ENCODE measurements at regions not wholly inside any gene's neighbourhood (a gene's known extent, or its start where the extent isn't known, plus 50 kb on each side); places are given as distances from the start of the nearest gene placed in this dataset.

- DNase-seq, result no peak
These were observed 109.9 kb downstream of the RBFOX3 start for GRCh38 chr17:79500745-79501618.

DNA sequence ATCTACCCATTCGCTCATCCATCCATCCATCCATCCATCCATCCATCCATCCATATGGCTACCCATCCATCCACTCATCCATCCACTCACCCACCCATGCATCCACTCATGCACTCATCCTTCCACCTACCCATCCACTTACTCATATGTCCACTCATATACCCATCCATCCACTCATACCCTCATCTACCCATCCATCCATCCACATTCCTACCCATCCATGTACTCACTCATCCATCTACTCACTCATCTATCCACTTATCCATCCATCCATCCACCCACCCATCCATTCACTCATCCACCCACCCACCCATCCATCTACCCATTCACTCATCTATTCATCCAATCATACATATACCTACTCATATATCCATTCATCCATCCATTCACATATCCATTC lies 112.0 kb downstream of the RBFOX3 start:
- DNase-seq, result no peak

DNA sequence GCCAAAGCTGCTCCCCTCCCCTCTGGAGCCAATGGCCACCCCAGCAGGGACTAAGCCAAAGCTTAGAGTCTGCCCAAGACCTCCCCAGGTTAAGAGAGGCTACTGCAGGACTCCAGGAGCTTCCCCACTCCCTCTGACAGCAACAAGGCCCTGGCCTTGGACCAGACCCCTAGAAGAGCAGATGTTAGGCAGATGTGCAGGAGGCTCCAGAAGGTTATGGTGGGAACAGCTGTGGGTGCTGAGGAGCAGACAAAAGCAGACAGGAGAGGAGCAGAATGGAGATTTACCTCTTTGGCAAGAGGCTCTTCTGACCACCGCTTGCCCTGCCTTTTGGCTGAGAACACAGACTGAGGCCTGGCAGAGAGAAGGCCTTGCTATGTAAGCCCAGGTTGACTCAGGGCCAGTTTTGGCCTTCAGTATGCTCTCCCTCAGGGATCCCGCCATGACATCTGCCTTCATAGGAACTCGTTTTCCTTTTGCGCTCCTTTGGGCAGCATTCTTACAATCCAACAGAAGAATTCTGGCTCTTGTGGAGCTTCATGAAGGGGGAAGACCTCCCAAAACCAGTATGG lies 113.0 kb downstream of the RBFOX3 start:
- DNase-seq, result no peak

DNA sequence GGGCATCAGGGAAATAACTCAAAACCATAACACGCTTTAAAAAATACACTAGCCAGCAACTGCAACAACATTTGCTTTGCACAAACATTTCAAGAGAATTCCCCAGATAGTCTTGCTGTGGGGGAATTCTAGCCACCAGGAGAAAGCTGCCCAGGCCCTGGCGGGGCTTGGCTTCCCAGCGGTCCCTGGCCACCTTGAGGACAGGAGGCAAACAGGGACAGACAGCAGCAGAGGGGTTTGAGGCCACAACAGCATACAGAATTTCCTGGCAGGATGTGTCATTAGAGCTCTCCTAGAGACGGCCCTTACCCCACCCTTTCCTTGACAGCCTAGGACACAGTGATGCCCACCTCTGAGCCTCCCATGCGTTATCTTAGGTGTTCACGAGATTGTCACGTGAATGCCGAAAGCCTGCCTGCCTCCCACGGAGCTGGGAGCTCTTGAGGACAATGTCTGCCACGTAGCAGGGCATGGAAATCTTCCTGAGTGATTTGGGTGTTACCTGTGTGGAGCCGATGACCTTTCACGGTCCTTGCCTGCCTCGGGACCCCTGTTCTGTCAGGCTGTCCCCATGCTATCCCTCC lies 114.3 kb downstream of the RBFOX3 start:
- no peak for DNase-seq

DNA sequence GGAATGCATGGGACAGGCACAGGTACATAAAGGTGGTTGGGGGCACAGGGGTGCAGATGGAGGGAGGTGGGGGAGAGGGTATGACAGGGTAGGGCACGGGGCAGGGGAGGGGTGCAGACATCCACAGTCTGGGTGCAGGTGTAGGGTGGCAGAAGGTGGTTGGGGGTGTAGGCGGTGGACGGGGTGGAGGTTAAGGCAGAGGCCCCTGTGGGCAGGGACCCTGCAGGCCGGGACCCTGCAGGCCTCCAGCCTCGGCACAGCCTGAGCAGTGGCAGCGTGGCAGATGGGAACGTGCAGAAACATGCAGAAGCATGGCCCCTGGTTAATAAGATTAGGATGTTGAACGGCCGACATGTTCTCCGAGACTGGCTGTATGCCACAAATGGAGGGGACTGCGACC lies 115.2 kb downstream of the RBFOX3 start:
- no peak for DNase-seq

GRCh38 chr17:79491006-79491405 lies 119.8 kb downstream of the RBFOX3 start:
- DNase-seq, result no peak

GRCh38 chr17:79490530-79490929 lies 120.3 kb downstream of the RBFOX3 start:
- DNase-seq, result no peak

DNA sequence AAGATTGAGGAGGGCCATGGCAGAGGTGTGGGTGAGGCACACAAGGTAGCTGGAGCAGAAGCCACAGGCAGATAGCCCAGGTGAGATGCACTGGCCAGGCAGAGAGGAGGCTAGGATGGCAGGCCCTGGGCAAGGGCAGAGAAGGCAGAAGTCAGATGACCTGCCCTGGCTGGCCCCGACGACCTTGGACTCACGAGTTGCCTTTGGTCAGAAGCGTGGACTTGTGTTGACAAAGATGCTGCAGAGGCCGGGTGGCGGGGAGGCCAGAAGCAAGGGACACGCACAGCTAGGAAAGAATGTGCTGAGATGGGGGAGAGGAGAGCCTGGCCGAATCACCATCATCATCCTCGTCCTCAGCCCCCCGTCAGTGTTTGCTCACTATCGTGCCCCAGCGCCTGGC lies 123.7 kb downstream of the RBFOX3 start:
- DNase-seq, result no peak

DNA sequence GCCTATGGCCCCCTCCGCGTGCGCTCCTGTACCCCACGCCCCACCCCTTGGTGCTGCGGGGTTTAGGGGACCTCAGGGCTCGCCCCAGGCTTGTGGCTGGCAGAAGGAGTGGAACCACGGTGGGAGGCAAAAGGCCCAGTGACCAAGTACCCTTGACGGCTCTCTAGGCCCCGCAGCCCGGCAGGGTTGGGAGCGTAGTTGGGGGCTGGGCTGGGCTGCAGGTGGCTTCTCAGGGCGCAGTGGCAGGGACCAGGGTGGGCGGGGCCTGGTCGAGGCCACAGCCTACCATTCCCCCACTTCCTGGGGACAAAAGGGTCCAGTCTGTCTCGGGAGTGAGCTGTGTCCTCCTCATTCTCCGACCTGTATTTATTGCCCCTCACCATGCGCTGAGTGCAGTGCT lies 124.9 kb downstream of the RBFOX3 start:
- no peak for DNase-seq

GRCh38 chr17:79485419-79485985 lies 125.3 kb downstream of the RBFOX3 start:
- DNase-seq, result no peak

GRCh38 chr17:79484600-79485418 lies 126.0 kb downstream of the RBFOX3 start:
- DNase-seq, result no peak

GRCh38 chr17:79483842-79484241 lies 127.0 kb downstream of the RBFOX3 start:
- no peak for DNase-seq

GRCh38 chr17:79482727-79483521 lies 127.9 kb downstream of the RBFOX3 start:
- no peak for DNase-seq

GRCh38 chr17:79479876-79480275 lies 131.0 kb downstream of the RBFOX3 start:
- no peak for DNase-seq

GRCh38 chr17:79478841-79479240 lies 132.0 kb downstream of the RBFOX3 start:
- DNase-seq, result no peak

DNA sequence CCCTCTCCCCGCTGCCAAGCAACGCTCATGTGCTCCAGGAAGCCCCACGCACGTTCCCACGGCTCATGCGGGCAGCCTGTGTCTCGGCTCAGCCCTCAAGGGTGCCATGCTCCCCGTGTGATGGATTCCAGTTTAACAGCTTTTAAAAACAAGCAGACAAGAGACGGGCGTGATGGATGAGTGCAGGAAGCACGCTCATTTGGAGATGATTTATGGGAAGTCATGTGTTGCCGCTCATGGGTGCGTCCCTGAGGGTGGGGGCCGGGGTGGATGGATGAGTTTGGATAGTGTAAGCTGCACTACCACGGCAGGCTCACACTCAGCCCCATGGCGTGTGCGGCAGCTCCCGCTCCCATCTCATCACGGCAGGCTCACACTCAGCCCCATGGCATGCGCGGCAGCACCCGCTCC lies 132.8 kb downstream of the RBFOX3 start:
- no peak for DNase-seq

GRCh38 chr17:79476074-79476652 lies 134.7 kb downstream of the RBFOX3 start:
- DNase-seq, result no peak

- DNase-seq, result no peak
These were observed 136.9 kb downstream of the RBFOX3 start for GRCh38 chr17:79473876-79474440.

DNA sequence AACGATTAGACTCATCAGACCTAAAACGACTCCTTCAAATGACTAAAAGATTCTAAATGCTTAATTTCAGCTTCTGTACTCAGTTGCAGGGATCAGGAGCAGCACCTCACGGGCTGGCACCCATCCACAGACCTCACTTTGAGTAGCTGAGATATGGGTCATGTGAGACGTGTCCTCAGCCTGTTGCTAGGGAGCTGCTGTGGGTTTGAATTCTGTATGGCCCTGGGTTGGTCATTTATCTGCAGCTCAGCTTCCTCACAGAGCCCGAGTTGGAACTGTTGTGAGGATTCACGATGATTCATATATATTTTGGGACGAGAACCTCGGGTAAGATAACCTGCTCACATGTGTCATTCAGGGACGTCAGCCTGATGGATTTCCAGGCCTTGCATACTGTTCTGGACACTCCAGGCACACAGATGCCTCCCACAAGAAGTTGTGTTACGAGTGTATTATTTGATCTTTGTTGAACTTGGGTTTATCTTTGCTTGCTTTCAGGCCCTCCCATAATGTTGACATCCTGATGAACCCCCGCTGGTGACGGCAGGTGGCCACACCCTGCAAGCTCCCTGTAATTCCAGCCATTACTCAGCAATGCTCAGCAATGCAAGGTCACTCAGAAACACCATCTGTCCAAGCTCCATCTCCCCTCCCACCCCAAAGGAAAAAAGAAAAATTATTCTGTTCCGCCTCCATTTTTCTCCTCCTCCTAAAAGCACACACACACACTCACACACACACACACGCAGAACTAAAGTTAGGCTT lies 137.6 kb downstream of the RBFOX3 start:
- no peak for DNase-seq

- no peak for DNase-seq
These were observed 140.1 kb downstream of the RBFOX3 start for GRCh38 chr17:79470754-79471153.

GRCh38 chr17:79469646-79470045 lies 141.2 kb downstream of the RBFOX3 start:
- no peak for DNase-seq
